Hematopoietic multipotent progenitor cell (in vitro differentiated cells): ENCODE measurements at regions not wholly inside any gene's neighbourhood (a gene's known extent, or its start where the extent isn't known, plus 50 kb on each side); places are given as distances from the start of the nearest gene placed in this dataset.

Experiments used
- DNase-seq, 3 donors: peaks; one replicate each; pipeline ENCODE4 v3.0.0-alpha.2; 2011 to 2015; ENCODE audit warnings: low read depth in 2 of 3, low spot score in 2 of 3

DNA sequence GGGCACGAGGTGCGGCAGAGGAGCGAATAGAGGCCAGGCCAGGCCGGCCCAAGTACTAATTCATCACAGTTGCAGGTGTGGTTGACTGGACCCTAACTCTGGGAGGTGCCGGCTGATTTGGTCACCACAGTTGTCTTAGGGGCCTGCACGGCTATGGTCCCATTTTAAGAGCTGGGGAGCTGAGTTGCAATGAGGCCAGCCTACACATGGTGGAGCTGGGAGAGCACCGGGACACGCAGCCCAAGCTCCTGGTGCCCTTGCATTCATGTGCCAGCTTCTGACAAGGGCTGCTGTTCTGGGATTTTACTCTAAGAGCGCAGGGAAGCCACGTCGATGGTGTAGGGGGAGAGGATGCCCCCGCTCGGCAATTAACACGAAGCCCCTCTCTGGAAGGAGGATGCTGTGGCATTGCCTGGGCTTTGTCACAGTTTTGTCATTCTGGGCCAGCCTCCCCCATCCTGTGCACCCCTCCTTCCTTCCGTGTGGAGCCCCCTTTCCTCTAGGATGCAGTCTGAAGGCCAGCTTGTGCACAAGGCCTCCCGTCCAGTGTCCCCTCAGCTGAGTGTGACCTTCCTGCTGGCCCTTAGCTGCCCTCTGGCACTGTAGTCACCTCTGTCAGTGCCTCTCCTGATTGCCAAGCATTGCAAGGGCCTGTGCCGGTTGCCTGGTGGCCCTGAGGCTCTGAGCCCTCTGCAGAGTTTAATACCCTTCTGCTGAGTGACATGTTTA is 109.4 kb upstream of the C1QTNF9B start:
- no peak for DNase-seq

- DNase-seq, result no peak
These were observed 110.8 kb upstream of the C1QTNF9B start for GRCh38 chr13:24007979-24008620.

- no peak for DNase-seq
These were observed 111.4 kb upstream of the C1QTNF9B start for GRCh38 chr13:24008679-24009078.

DNA sequence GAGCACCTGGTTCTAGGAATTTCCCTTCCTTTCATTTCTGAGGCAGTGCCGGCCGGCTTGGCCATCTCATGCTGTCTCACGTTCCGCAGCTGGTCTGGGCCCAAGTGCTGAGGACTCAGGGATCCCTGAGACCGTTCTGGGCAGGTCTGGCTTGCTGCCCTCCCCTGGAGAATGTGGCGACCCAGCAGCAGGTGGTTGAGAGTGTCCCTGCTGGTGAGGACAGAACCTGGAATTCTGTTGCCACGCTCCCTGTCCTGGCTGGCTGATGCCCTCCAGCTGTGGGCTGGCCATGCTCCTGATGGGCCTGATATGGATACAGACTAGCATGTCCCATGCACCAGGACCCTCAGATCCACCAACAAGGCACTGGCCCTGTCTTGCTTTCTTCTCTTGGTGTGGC is 114.0 kb upstream of the C1QTNF9B start:
- DNase-seq, result no peak

DNA sequence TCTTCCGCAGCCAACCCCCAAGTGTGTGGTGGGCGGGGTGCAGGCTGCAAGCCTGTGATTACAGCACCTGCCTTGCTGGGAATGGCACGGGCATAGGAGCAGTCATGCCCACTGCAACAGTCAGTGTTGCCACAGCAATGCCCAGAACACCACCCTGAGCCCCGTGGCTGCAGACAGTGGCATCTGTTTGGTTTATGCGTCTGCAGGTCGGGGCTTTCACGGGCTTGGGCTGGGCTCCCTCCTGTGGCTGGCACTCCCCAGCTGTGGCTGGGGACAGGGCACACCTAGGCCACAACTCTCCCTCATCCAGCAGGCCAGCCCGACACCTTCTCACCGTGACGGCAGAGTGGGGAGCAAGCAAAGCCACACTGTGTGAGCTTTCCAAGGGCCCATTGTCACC is 115.3 kb upstream of the C1QTNF9B start:
- no peak for DNase-seq

DNA sequence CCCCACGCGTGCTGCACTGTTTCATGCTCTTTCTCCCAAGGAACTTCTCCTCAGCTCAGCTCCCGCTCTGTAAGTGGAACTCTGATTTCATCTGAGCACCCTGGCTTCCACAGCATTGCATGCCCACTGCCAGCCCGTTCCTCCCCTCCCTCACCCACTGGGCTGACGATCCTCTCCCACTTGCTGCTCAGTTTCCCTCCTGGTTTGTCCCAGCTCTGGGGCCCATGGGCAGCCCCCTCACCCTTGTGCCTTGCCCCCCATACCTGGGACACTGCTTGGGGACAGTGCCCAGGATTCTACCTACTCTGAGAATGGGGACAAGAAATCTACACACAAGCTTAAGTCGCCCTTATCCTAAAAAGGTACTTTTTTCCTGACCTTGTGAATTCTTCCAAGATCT is 115.9 kb upstream of the C1QTNF9B start:
- DNase-seq, result no peak

DNA sequence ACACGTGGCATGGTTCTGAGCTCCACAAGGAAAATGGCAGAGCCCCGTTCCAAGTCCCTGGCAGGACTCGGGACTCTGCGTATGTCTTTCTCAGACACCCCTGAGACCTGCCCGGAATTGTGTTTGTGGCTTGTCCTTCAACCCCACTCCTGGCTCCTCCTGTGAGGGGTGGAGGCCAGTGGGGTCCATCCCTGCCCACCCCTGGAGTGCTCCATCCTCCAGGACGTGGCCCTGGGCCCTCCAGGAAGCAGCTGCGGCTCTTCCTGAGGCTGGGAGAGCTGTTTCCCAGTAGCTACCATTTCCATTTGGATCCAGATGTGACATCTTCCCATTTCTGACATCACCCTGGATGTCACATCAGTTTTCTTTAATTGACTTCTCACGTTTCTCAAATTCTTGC is 118.7 kb upstream of the C1QTNF9B start:
- DNase-seq, result no peak

DNA sequence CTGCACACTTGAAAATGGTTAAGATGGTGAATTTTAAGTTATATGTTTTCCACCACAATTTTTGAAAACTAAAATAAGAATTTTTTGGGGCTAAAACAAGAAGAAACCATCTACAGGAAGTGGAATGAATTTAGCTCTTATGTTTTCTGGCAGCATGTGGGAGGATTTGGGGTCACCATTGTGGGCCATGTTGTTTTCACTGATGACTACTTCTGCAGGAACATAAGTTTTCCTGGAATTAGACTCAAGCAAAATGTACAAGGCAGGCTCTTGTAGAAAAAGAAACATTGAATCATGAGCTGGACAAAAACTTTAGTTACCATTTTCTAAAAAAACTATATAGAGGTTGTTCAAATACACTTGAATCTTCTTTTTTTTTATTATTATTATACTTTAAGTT is 125.3 kb upstream of the C1QTNF9B start:
- no peak for DNase-seq

DNA sequence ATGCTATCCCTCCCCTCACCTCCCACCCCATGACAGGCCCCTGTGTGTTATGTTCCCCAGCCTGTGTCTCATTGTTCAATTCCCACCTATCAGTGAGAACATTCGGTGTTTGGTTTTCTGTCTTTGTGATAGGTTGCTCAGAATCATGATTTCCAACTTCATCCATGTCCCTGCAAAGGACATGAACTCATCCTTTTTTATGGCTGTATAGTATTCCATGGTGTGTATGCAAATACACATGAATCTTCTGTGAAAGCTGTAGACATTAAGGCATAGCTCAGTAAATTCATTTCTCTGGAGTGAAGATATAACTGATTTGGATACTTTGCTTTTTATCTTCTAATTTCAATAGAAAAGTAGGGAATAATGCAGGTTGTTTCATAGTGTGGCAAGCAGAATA is 125.8 kb upstream of the C1QTNF9B start:
- DNase-seq, result no peak

DNA sequence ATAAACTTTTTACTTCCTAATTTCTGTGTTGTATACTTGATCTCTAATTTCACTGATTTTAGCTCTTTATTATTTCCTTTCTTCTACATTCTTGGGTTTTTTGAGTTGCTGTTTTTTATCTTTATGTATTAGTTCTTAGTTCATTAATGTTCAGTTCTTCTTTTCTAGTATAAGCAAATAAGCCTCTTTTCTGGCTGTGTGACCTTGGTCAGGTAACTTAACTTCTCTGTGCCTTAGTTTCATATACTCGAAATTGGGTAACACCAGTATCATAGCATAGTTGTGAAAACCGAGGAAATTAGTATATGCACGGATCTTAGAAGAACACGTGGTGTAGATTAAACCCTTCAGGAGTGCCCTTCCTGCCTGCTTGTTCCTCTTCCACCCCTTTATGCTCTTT is 130.2 kb upstream of the C1QTNF9B start:
- DNase-seq, result no peak

GRCh38 chr13:24032252-24032651 is 128.3 kb upstream of the SPATA13 start:
- DNase-seq, result no peak

- no peak for DNase-seq
These were observed 127.8 kb upstream of the SPATA13 start for GRCh38 chr13:24032674-24033073.

DNA sequence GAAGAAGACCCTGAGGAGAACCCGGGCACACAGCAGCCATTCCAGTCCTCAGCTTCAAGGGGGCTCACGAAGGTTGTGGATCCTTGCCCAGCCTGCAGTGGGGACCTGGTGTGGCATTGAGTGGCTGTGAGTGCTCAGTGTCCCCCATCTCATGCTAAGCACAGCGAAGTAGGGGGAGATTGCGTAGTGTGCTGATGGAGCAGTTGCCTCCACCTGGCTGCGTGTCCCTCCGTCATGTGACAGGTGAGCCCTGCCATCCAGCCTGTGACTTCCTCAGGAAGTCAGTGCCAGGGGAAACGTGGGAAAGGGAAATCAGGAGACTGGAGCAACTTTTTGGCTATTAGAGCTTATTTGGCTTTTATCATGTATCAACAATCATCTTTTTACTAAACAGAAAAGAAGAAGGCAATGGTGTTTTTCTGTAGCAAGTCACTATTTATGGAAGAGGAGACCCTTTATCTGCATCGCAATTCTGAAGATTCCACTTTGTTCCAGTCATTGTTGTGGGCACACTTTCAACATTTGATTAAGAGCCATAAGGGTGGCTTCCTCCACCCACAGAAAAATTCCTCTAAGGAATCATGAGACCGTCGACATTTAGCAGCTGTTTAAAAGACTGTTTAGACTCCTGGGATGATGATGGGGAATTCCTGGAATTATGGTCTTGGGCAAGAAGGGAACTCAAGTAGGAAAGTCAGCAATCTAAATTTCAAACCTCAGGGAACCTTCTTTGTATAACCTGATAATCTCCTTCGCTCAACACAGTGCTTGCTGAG is 126.8 kb upstream of the SPATA13 start:
- no peak for DNase-seq

DNA sequence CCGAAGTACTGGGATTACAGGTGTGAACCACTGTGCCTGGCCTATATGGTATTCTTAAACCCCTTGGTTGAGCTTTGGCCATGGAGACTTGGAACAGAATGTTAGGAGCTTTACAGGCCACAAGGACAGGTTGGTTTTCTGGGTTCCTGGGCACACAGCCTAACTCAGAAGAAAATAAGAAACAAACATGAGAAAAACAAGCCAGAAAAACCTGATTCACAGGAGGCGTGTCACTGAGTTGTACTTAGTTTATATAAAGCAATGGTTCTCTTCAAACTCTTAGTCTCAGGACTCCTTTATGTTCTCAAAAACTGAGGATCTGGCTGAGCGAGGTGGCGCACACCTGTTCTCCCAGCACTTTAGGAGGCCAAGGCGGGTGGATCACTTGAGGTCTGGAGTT is 125.1 kb upstream of the SPATA13 start:
- no peak for DNase-seq

DNA sequence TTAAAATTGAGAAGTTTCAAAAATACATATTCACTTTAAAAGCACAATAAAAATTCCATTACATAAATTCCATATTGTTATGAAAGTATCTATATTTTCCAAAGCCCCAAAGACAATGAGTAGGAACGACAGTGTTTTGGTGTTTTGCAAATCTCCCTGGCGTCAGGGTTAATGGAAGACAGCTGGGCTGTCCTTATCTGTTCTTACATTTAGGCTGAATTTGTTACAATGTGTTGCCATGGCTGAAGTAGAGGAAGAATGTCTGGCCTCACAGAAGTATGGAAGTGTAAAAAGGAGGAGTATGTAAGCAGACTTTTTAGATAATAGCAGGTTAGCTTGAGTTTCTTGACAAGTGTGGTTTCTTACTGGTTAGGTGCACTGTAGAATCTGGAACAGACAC is 124.4 kb upstream of the SPATA13 start:
- no peak for DNase-seq

DNA sequence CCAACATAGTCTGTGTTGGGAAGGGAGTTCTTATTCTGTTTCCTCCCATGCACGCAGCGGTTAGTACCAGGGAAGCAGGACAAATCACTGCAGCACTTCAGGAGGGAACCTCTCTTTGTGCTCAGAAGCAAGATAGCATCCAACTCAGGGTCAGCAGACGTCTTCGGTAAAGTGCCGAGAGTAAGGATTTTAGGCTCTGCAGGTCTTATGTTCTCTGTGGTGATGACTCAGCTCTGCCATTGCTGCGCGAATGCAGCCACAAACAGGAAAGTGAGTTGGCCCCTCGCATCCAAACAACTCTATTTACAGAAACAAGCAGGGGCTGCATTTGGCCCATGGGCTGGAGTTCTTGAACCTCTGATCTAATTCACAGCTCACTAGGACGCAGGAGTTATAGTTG is 122.1 kb upstream of the SPATA13 start:
- peak in 2 of 3 donors; percentile 62 to 64 for DNase-seq

GRCh38 chr13:24038841-24039330 is 121.6 kb upstream of the SPATA13 start:
- DNase-seq, result no peak

- no peak for DNase-seq
These were observed 120.7 kb upstream of the SPATA13 start for GRCh38 chr13:24039621-24040475.

DNA sequence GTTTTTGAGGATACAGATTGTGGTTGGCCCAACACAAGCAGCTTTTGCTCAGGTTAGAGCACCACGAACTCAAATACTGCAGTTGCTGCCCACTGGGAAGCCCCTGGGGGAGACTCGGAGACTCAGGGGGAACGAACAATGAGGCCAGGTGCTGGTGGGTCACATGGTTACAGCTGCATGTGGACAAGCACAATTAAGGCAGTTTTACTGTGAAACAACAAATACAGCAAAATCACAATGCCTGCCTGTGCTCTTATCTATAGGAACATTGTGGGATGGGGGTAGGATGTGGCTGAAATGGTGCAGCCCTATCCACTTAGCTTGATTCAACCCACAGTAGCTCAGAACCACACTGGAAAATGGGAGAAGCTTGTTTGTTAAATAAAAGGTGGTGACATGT is 119.7 kb upstream of the SPATA13 start:
- no peak for DNase-seq

DNA sequence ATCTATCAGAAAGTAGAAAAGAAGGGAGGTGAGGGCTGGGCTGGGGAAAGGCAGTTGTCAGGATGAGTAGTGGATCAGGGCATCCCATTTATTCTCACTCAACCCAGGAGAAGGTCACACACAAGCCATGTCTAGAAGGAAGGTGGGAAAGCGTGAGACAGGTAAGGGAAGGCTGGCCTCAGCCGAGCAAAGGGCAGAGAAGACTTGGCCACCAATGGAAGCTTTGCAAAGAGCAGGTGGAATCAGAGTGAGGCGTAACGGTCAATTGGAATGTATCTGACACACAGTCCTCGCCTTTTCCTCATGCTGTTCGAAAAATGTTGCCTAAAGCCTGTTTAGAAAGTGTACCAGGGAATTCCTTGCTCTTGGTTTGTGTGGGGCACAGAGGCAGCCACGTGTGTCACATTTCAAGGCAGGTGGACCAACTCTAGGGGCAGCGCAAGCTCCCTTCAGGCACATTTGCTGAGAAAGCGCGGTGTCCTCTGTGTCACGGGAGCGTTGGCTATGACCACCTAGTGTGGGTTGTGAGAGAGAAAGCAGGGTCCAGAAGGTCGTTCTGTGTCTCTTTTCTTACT is 118.8 kb upstream of the SPATA13 start:
- no peak for DNase-seq
